ENCODE measurements at regions not wholly inside any gene's neighbourhood (a gene's known extent, or its start where the extent isn't known, plus 50 kb on each side); places are given as distances from the start of the nearest gene placed in this dataset.
A peak's percentile ranks its signal among the peaks of the same experiment; 100 is the strongest.
"Not testable (repeated sequence)": the region's sequence is repeated elsewhere in the genome, so short reads cannot be mapped to it uniquely, and the experiment has no call there.

DNA sequence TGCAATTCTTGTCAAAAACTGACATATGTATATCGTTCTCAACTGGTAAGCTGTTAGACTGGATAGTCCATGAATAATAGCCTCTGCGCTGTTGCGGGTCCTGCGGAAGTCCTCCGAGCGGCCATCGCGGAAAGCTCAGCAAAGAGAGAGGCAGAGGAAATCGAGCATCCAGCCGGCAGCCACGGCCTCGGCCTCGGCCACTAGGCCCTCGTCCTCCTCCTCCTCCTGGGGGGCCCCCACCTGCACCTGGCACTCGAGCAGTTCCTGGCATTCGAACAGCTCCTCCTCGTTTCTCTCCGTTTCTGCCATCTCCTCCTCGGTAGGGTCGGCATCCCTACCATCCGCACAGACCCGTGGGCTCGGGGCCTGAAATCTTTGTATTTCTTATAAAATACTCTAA lies 111.2 kb upstream of the CYLC1 start:
- DNase-seq, result not testable (repeated sequence)

DNA sequence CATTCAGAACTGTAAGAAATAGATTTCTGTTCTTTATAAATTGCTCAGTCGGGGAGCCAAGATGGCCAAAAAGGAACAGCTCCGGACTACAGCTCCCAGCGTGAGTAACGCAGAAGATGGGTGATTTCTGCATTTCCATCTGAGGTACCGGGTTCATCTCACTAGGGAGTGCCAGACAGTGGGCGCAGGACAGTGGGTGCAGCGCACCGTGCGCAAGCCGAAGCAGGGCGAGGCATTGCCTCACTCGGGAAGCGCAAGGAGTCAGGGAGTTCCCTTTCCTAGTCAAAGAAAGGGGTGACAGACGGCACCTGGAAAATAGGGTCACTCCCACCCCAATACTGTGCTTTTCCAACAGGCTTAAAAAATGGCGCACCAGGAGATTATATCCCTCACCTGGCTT lies 110.5 kb upstream of the CYLC1 start:
- DNase-seq, result not testable (repeated sequence)

DNA sequence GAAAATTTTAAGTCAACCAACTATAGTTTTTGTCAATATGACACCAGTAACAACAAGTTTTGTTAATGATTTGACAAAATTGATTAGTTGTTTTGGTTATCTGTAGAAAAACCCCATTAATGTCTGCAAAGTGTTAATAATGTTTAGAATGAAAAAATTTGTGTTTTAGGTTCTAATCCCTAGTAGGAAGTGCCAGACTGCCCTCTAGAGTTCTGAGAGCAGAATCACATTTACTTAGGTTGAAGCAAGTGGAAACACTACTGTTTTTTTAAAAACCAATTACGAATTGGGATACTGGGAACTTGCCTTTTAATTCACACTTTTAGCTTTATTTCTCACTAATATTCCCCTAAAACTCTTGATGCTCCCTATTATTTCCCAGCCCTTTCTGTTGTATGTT lies 101.1 kb upstream of the CYLC1 start:
- peak; percentile 0 for DNase-seq

DNA sequence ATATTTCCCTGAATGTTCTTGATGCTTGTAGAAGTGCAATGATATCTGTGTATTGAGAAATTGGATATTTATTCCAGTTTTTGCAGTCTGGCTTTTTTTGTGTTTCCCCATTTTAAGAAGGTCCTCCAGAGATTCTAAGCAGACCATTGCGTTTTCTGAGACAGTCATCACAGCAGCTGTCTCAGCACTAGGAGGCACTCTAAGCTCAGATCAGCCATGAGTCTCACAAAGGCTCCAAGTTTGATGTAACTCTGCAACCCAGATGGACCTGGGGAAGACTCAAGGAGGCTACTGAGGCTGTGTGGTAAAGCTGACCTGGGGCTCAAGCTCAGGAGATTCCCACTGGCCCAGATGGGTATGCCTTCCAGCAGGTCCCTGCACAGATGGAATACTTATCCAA lies 89.3 kb upstream of the CYLC1 start:
- no peak for DNase-seq

All from NCI-H2107 (cell line).